Fibroblast of lung (primary cell): ENCODE measurements at regions not wholly inside any gene's neighbourhood (a gene's known extent, or its start where the extent isn't known, plus 50 kb on each side); places are given as distances from the start of the nearest gene placed in this dataset.

ENCODE experiments used
- DNase-seq, 2 donors: peaks; one replicate each; pipeline versions ENCODE4 v3.0.0 to v3.0.0-alpha.2; 2010; ENCODE audit warnings: low read depth in 2 of 2
- H2AFZ ChIP-seq: 2 replicates; pipeline ENCODE4 v1.5.1; 2012; ENCODE audit warnings: low read length, control low read depth, inconsistent platforms
- H3K27ac ChIP-seq: 2 replicates; pipeline ENCODE4 v1.5.1; 2011; ENCODE audit warnings: low read length, control low read depth; ENCODE audit not compliant: insufficient read depth
- H3K27me3 ChIP-seq: 2 replicates; pipeline ENCODE4 v1.5.1; 2011; ENCODE audit warnings: mild to moderate bottlenecking, low read length; ENCODE audit not compliant: control insufficient read depth, insufficient read depth
- H3K36me3 ChIP-seq: 2 replicates; pipeline ENCODE4 v1.5.1; 2011; ENCODE audit warnings: low read length; ENCODE audit not compliant: control insufficient read depth, insufficient read depth
- H3K4me1 ChIP-seq: 2 replicates; pipeline ENCODE4 v1.5.1; 2011; ENCODE audit warnings: low read length; ENCODE audit not compliant: control insufficient read depth, insufficient read depth; ENCODE audit errors: extremely low read depth
- H3K4me2 ChIP-seq: 2 replicates; pipeline ENCODE4 v1.5.1; 2011; ENCODE audit warnings: low read length, control low read depth; ENCODE audit not compliant: insufficient read depth; ENCODE audit errors: extremely low read depth
- H3K4me3 ChIP-seq, 4 experiments: fragments of 200-600 bp in 1 of 4; sonication (generic) in 1 of 4; replicated peaks in 1 of 4; 2 replicates each; pipeline ENCODE4 v1.5.1; 2011 to 2016; ENCODE audit warnings: low read length in 4 of 4, low read depth in 3 of 4, mild to moderate bottlenecking in 3 of 4, control low read depth in 2 of 4, inconsistent platforms in 1 of 4, mixed read lengths in 1 of 4; ENCODE audit not compliant: insufficient read depth in 1 of 4; ENCODE audit errors: control extremely low read depth in 1 of 4
- H3K79me2 ChIP-seq: 2 replicates; pipeline ENCODE4 v1.5.1; 2012; ENCODE audit warnings: mild to moderate bottlenecking, low read length, inconsistent platforms; ENCODE audit not compliant: control insufficient read depth, insufficient read depth
- H3K9ac ChIP-seq: 2 replicates; pipeline ENCODE4 v1.5.1; 2011; ENCODE audit warnings: mild to moderate bottlenecking, low read length, control low read depth; ENCODE audit not compliant: insufficient read depth
- H3K9me3 ChIP-seq: 2 replicates; pipeline ENCODE4 v1.5.1; 2012; ENCODE audit warnings: low read depth, low read length; ENCODE audit not compliant: control insufficient read depth, insufficient read depth
- H4K20me1 ChIP-seq: 2 replicates; pipeline ENCODE4 v1.5.1; 2011; ENCODE audit warnings: low read length; ENCODE audit not compliant: control insufficient read depth, insufficient read depth; ENCODE audit errors: extremely low read depth
- CTCF ChIP-seq, 2 donors: IDR thresholded peaks in 1 of 2; conservative IDR thresholded peaks in 1 of 2; 1 replicate in 1 of 2; 2 replicates in 1 of 2; pipeline ENCODE4 v1.5.1; 2011 to 2012; ENCODE audit warnings: low read length in 2 of 2, control low read depth in 1 of 2, inconsistent platforms in 1 of 2, low read depth in 1 of 2, mild to moderate bottlenecking in 1 of 2
- EZH2 ChIP-seq: IDR thresholded peaks from 2 replicates; pipeline ENCODE4 v1.5.1; 2012; ENCODE audit warnings: low read length, control low read depth, mild to moderate bottlenecking; ENCODE audit errors: missing control alignments

GRCh38 chr4:170323623-170324022, 233.9 kb upstream of the AADAT start:
- H2AFZ ChIP-seq: no peak overlapping the region
- H3K9me3 ChIP-seq: no peaks in the 10 kb centered on the region
- H3K9ac ChIP-seq: no peak overlapping the region
- H3K27me3 ChIP-seq: no peaks in the 10 kb centered on the region
- H3K4me3 ChIP-seq: no peak overlapping the region
- no peaks in the 10 kb centered on the region for H3K4me1 ChIP-seq
- H3K79me2 ChIP-seq: no peaks in the 10 kb centered on the region
- no peaks in the 10 kb centered on the region for H3K36me3 ChIP-seq
- no peak for DNase-seq
- no peak for TF ChIP-seq CTCF (conservative IDR thresholded peaks at IDR 0.05 in 1 of 2, IDR thresholded peaks at IDR 0.05 in 1 of 2; ENCODE audit: low read depth in 1 of 2, low read length in 2 of 2)
- no peak for TF ChIP-seq EZH2
- no peak overlapping the region for H3K27ac ChIP-seq
- H3K4me2 ChIP-seq: no peak overlapping the region
- H4K20me1 ChIP-seq: no peaks in the 10 kb centered on the region

GRCh38 chr4:170307182-170307581, 217.4 kb upstream of the AADAT start:
- Histone ChIP-seq H3K27ac (no peak overlapping the region), H3K4me2 (no peak overlapping the region), H3K4me3 (no peak overlapping the region), H3K79me2 (no peaks in the 10 kb centered on the region), H3K9ac (no peak overlapping the region), H3K36me3 (no peaks in the 10 kb centered on the region), H4K20me1 (no peaks in the 10 kb centered on the region), H3K9me3 (no peaks in the 10 kb centered on the region), H2AFZ (no peak overlapping the region), H3K4me1 (no peaks in the 10 kb centered on the region), H3K27me3 (no peaks in the 10 kb centered on the region)
- TF ChIP-seq CTCF (conservative IDR thresholded peaks at IDR 0.05 in 1 of 2, IDR thresholded peaks at IDR 0.05 in 1 of 2; ENCODE audit: low read depth in 1 of 2, low read length in 2 of 2) (no peak), EZH2 (no peak)
- no peak for DNase-seq

DNA sequence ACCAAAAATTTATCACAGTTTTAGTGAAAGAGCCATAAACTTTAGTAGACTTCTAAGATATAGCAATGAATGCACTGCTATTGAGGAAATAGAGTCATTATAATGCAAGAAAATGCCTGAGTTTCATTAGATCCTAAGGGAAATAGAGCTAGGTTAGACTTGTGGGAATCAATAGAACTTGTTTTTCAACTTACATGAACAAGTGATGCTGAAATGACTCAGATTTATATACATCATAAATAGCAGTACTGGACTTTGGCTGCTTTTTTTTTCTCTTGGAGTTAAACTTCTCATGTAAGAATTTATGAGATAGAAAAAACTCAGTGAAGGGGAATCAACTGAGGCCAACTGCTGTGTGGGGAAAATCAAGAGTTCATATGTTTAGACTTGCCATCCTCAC, 216.5 kb upstream of the AADAT start:
- H3K9ac ChIP-seq: no peak overlapping the region
- no peak overlapping the region for H3K4me2 ChIP-seq
- no peak overlapping the region for H3K27ac ChIP-seq
- H3K36me3 ChIP-seq: no peaks in the 10 kb centered on the region
- no peak overlapping the region for H2AFZ ChIP-seq
- no peaks in the 10 kb centered on the region for H3K27me3 ChIP-seq
- no peaks in the 10 kb centered on the region for H3K79me2 ChIP-seq
- no peaks in the 10 kb centered on the region for H3K9me3 ChIP-seq
- no peak overlapping the region for H3K4me3 ChIP-seq
- H3K4me1 ChIP-seq: no peaks in the 10 kb centered on the region
- no peak for DNase-seq
- TF ChIP-seq EZH2 (no peak), CTCF (conservative IDR thresholded peaks at IDR 0.05 in 1 of 2, IDR thresholded peaks at IDR 0.05 in 1 of 2; ENCODE audit: low read depth in 1 of 2, low read length in 2 of 2) (no peak)
- no peaks in the 10 kb centered on the region for H4K20me1 ChIP-seq
